ENCODE measurements at regions not wholly inside any gene's neighbourhood (a gene's known extent, or its start where the extent isn't known, plus 50 kb on each side); places are given as distances from the start of the nearest gene placed in this dataset.

DNA sequence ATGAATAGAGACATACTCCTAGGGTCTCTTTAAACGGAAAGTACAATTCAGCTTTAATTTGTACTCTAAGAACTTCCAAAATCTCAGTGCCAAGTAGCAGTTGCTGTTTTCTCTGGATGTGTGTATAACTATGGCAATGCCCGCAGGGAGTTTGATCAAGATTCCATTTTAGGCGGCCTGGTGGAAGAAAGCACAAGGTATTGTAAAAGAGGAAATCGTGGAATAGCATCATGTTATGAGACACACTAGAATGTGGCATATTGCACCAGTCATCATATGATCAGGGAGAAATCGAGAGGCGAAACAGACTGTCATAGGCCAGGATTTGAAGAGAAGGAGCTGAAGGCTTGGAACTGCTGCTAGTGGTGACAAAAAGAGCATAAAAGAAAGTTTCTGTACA lies 316.2 kb upstream of the FMN2 start:
- POLR2A ChIA-PET (ENCODE audit: partially characterized antibody) = no interaction called here
- no peak overlapping the region for H3K27ac Mint-ChIP-seq
- intact Hi-C loops (cut with micrococcal nuclease) = no loop called here
- no peaks in the 10 kb centered on the region for H3K4me1 ChIP-seq (ENCODE audit: insufficient read depth, low read length)
- H3K4me1 Mint-ChIP-seq = no peaks in the 10 kb centered on the region
- H3K27me3 ChIP-seq (ENCODE audit: insufficient read depth, low read length) = no peaks in the 10 kb centered on the region
- CTCF ChIA-PET (ENCODE audit: partially characterized antibody) = no interaction called here
- peaks cover 0 to 5% (median 0%) of the 10 kb centered on the region in 8 donors for H3K9me3 Mint-ChIP-seq
- no peaks in the 10 kb centered on the region for H3K36me3 Mint-ChIP-seq
- H3K36me3 ChIP-seq (ENCODE audit: insufficient read depth, low read length) = no peaks in the 10 kb centered on the region
- no peak for DNase-seq
- no peaks in the 10 kb centered on the region for H3K9me3 ChIP-seq (ENCODE audit: control insufficient read depth in 1 of 2, low read length in 2 of 2)
- no peaks in the 10 kb centered on the region for H3K27me3 Mint-ChIP-seq
- H3K4me3 ChIP-seq (ENCODE audit: low read length in 2 of 2) = no peak overlapping the region
- H3K27ac ChIP-seq (ENCODE audit: low read depth, low read length) = no peak overlapping the region
- H3K4me3 Mint-ChIP-seq = no peak overlapping the region

- Mint-ChIP-seq H3K9me3 (peaks cover 0 to 5% (median under 1%) of the 10 kb centered on the region in 8 donors), H3K36me3 (no peaks in the 10 kb centered on the region), H3K4me3 (no peak overlapping the region), H3K27me3 (no peaks in the 10 kb centered on the region), H3K27ac (no peak overlapping the region), H3K4me1 (no peaks in the 10 kb centered on the region)
- DNase-seq = no peak
- no peaks in the 10 kb centered on the region for H3K36me3 ChIP-seq (ENCODE audit: insufficient read depth, low read length)
- ChIA-PET POLR2A (ENCODE audit: partially characterized antibody) (no interaction called here), CTCF (ENCODE audit: partially characterized antibody) (no interaction called here)
- H3K4me3 ChIP-seq (ENCODE audit: low read length in 2 of 2) = no peak overlapping the region
- intact Hi-C loops (cut with micrococcal nuclease) = no loop called here
- no peak overlapping the region for H3K27ac ChIP-seq (ENCODE audit: low read depth, low read length)
- H3K4me1 ChIP-seq (ENCODE audit: insufficient read depth, low read length) = no peaks in the 10 kb centered on the region
- no peaks in the 10 kb centered on the region for H3K9me3 ChIP-seq (ENCODE audit: control insufficient read depth in 1 of 2, low read length in 2 of 2)
- H3K27me3 ChIP-seq (ENCODE audit: insufficient read depth, low read length) = no peaks in the 10 kb centered on the region
These were observed 313.4 kb upstream of the FMN2 start for GRCh38 chr1:239778208-239778813.

- intact Hi-C loops (cut with micrococcal nuclease) = no loop called here
- DNase-seq = no peak
- H3K9me3 Mint-ChIP-seq = peaks cover 0 to 5% (median under 1%) of the 10 kb centered on the region in 8 donors
- no peaks in the 10 kb centered on the region for H3K4me1 Mint-ChIP-seq
- CTCF ChIA-PET (ENCODE audit: partially characterized antibody) = no interaction called here
- Histone ChIP-seq H3K4me1 (ENCODE audit: insufficient read depth, low read length) (no peaks in the 10 kb centered on the region), H3K27me3 (ENCODE audit: insufficient read depth, low read length) (no peaks in the 10 kb centered on the region), H3K9me3 (ENCODE audit: control insufficient read depth in 1 of 2, low read length in 2 of 2) (no peaks in the 10 kb centered on the region), H3K4me3 (ENCODE audit: low read length in 2 of 2) (no peak overlapping the region), H3K27ac (ENCODE audit: low read depth, low read length) (no peak overlapping the region), H3K36me3 (ENCODE audit: insufficient read depth, low read length) (no peaks in the 10 kb centered on the region)
- no peaks in the 10 kb centered on the region for H3K27me3 Mint-ChIP-seq
- POLR2A ChIA-PET (ENCODE audit: partially characterized antibody) = no interaction called here
- H3K27ac Mint-ChIP-seq = no peak overlapping the region
- H3K4me3 Mint-ChIP-seq = no peak overlapping the region
- H3K36me3 Mint-ChIP-seq = no peaks in the 10 kb centered on the region
These were observed 311.7 kb upstream of the FMN2 start for GRCh38 chr1:239779962-239780361.

- Mint-ChIP-seq H3K4me1 (peaks cover 0 to 7% (median 0%) of the 10 kb centered on the region in 4 donors), H3K9me3 (peaks cover 0 to 7% (median 0%) of the 10 kb centered on the region in 8 donors), H3K36me3 (no peaks in the 10 kb centered on the region), H3K27me3 (no peaks in the 10 kb centered on the region), H3K27ac (no peak overlapping the region), H3K4me3 (no peak overlapping the region)
- H3K27ac ChIP-seq (ENCODE audit: low read depth, low read length) = no peak overlapping the region
- no peaks in the 10 kb centered on the region for H3K9me3 ChIP-seq (ENCODE audit: control insufficient read depth in 1 of 2, low read length in 2 of 2)
- H3K4me3 ChIP-seq (ENCODE audit: low read length in 2 of 2) = no peak overlapping the region
- H3K4me1 ChIP-seq (ENCODE audit: insufficient read depth, low read length) = no peaks in the 10 kb centered on the region
- POLR2A ChIA-PET (ENCODE audit: partially characterized antibody) = no interaction called here
- no peaks in the 10 kb centered on the region for H3K27me3 ChIP-seq (ENCODE audit: insufficient read depth, low read length)
- CTCF ChIA-PET (ENCODE audit: partially characterized antibody) = interaction anchor here (1.4 kb wide), 1 partner anchor 66 kb away, joined by 5 read pairs; no protein-coding TSS in a partner anchor
- DNase-seq = no peak
- intact Hi-C loops (cut with micrococcal nuclease) = no loop called here
- H3K36me3 ChIP-seq (ENCODE audit: insufficient read depth, low read length) = no peaks in the 10 kb centered on the region
These were observed 306.8 kb upstream of the FMN2 start for GRCh38 chr1:239784896-239785295.

- no peaks in the 10 kb centered on the region for H3K27me3 Mint-ChIP-seq
- POLR2A ChIA-PET (ENCODE audit: partially characterized antibody) = no interaction called here
These were observed 306.1 kb upstream of the FMN2 start for GRCh38 chr1:239785576-239785975.

GRCh38 chr1:239786464-239786863 lies 305.2 kb upstream of the FMN2 start:
- H3K36me3 Mint-ChIP-seq = no peaks in the 10 kb centered on the region
- no peaks in the 10 kb centered on the region for H3K27me3 ChIP-seq (ENCODE audit: insufficient read depth, low read length)
- H3K4me3 Mint-ChIP-seq = no peak overlapping the region
- DNase-seq = no peak
- no peak overlapping the region for H3K27ac ChIP-seq (ENCODE audit: low read depth, low read length)
- ChIA-PET CTCF (ENCODE audit: partially characterized antibody) (interaction anchor here (1.4 to 1.6 kb wide), 2 partner anchors 15 to 67 kb away, joined by 4 to 5 read pairs; no protein-coding TSS in a partner anchor), POLR2A (ENCODE audit: partially characterized antibody) (no interaction called here)
- intact Hi-C loops (cut with micrococcal nuclease) = no loop called here
- H3K9me3 Mint-ChIP-seq = peaks cover 0 to 7% (median 1%) of the 10 kb centered on the region in 8 donors
- no peaks in the 10 kb centered on the region for H3K27me3 Mint-ChIP-seq
- no peak overlapping the region for H3K4me3 ChIP-seq (ENCODE audit: low read length in 2 of 2)
- no peak overlapping the region for H3K27ac Mint-ChIP-seq
- no peaks in the 10 kb centered on the region for H3K9me3 ChIP-seq (ENCODE audit: control insufficient read depth in 1 of 2, low read length in 2 of 2)
- H3K36me3 ChIP-seq (ENCODE audit: insufficient read depth, low read length) = no peaks in the 10 kb centered on the region
- H3K4me1 ChIP-seq (ENCODE audit: insufficient read depth, low read length) = no peaks in the 10 kb centered on the region
- H3K4me1 Mint-ChIP-seq = peaks cover 0 to 7% (median 0%) of the 10 kb centered on the region in 4 donors

More at GRCh38 chr1:239785576-239785975, 306.1 kb upstream of the FMN2 start:
- no peak overlapping the region for H3K27ac ChIP-seq (ENCODE audit: low read depth, low read length)
- CTCF ChIA-PET (ENCODE audit: partially characterized antibody) = interaction anchor here (1.4 to 1.6 kb wide), 2 partner anchors 16 to 66 kb away, joined by 4 to 5 read pairs; no protein-coding TSS in a partner anchor
- H3K4me3 Mint-ChIP-seq = no peak overlapping the region
- H3K9me3 ChIP-seq (ENCODE audit: control insufficient read depth in 1 of 2, low read length in 2 of 2) = no peaks in the 10 kb centered on the region
- H3K4me1 Mint-ChIP-seq = peaks cover 0 to 7% (median 0%) of the 10 kb centered on the region in 4 donors
- DNase-seq = no peak
- H3K4me3 ChIP-seq (ENCODE audit: low read length in 2 of 2) = no peak overlapping the region
- no peaks in the 10 kb centered on the region for H3K36me3 ChIP-seq (ENCODE audit: insufficient read depth, low read length)
- peaks cover 0 to 9% (median 1%) of the 10 kb centered on the region in 8 donors for H3K9me3 Mint-ChIP-seq
- no peaks in the 10 kb centered on the region for H3K36me3 Mint-ChIP-seq
- H3K27ac Mint-ChIP-seq = no peak overlapping the region
- intact Hi-C loops (cut with micrococcal nuclease) = no loop called here
- no peaks in the 10 kb centered on the region for H3K27me3 ChIP-seq (ENCODE audit: insufficient read depth, low read length)
- H3K4me1 ChIP-seq (ENCODE audit: insufficient read depth, low read length) = no peaks in the 10 kb centered on the region

DNA sequence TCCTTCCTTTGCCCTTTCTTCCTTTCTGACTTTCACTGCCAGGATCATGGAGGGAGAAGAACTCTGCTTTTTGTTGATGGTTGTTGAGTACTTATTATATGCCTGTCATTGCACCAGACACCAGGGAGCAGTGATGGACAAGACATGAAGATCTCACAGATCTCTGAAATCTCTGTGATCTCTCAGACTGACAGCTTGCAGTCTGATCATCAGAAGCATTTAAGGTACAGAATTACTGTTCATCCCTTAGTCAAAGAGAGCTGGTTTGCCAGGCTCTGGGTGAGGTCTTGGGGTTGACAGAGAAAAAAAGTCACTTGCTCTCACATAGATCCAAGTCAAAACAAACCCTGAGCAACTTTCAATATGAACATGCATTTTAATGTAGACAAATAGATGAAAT lies 299.5 kb upstream of the FMN2 start:
- Histone ChIP-seq H3K9me3 (ENCODE audit: control insufficient read depth in 1 of 2, low read length in 2 of 2) (no peaks in the 10 kb centered on the region), H3K27me3 (ENCODE audit: insufficient read depth, low read length) (no peaks in the 10 kb centered on the region), H3K4me3 (ENCODE audit: low read length in 2 of 2) (no peak overlapping the region), H3K36me3 (ENCODE audit: insufficient read depth, low read length) (no peaks in the 10 kb centered on the region), H3K27ac (ENCODE audit: low read depth, low read length) (no peak overlapping the region), H3K4me1 (ENCODE audit: insufficient read depth, low read length) (no peaks in the 10 kb centered on the region)
- Mint-ChIP-seq H3K9me3 (peaks cover 0 to 7% (median 1%) of the 10 kb centered on the region in 8 donors), H3K36me3 (no peaks in the 10 kb centered on the region), H3K27me3 (no peaks in the 10 kb centered on the region), H3K27ac (no peak overlapping the region), H3K4me1 (no peaks in the 10 kb centered on the region), H3K4me3 (no peak overlapping the region)
- ChIA-PET POLR2A (ENCODE audit: partially characterized antibody) (no interaction called here), CTCF (ENCODE audit: partially characterized antibody) (no interaction called here)
- intact Hi-C loops (cut with micrococcal nuclease) = no loop called here
- DNase-seq = no peak

All from CD4-positive, alpha-beta memory T cell (primary cell).